T-helper 2 cell treated with Interferon-gamma antibody and Interleukin-4, amounts not matched to agents 100 ng/mL and 5 ng/mL, for 36 hours (primary cell): ENCODE measurements at regions not wholly inside any gene's neighbourhood (a gene's known extent, or its start where the extent isn't known, plus 50 kb on each side); places are given as distances from the start of the nearest gene placed in this dataset.

Source experiments
- intact Hi-C: fragments of 100-400 bp; cut with micrococcal nuclease; formaldehyde crosslinking; loops from one replicate; pipeline ENCODE4 v1.15.1; 2023

GRCh38 chr6:118761645-118762044, 110.3 kb upstream of the CEP85L start:
- intact Hi-C loops: no loop called here

DNA sequence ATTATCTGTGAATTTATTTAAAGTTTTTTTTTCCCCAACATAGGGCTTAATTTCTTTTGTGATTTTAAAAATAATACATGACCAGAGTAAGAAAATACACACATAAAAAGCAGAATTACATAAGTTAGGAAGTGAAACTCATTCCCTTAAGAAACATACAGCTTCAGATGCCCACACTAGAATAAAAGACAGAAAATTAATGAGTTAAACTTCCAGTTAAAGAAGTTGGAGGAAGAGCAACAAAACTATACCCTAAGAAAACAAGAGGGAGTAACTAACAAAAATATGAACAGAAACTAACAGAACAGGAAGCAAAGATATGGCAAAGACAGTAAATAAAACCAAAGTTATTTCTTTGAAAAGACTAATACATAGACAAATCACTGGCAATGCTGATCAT, 107.6 kb upstream of the CEP85L start:
- intact Hi-C loops: no loop called here

- intact Hi-C loops: no loop called here
Observed at GRCh38 chr6:118755941-118756646, 104.7 kb upstream of the CEP85L start.

DNA sequence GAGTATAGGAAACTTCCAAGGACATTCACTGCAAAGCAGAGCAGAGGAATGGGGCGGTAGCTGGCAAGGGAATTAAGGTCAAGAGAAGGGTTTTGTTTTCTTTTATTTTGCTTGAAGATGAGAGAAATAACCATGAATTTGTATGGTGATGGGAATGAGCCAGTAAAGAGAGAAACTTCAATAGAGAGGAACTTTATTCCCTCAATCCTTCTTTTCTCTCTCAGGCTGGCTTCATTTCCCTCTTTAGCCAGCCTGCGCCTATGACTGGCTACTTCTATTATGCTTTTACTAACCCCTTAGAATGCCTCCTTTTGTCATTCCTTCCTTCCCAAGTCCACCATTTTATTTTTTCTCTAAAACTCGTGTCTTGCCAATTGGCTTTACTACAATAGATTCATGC, 101.4 kb upstream of the CEP85L start:
- intact Hi-C loops: no loop called here

DNA sequence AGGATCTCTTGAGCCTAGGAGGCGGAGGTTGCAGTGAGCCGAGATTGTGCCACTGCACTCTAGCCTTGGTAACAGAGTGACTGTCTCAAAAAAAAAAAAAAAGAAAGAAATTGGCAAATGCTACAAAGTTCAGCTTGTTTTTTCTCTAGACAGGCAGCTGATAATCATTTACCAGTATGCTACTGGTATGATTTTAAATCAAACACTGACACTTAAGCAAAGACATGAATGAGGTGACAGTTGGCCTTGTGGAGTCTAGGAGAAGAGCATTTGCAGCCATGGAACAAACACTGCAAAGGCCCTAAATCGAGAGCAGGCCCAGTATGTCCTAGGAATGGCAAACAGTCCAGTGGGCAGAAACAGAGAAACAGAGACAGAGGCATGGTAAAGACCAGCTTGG, 99.7 kb upstream of the CEP85L start:
- intact Hi-C loops: no loop called here

DNA sequence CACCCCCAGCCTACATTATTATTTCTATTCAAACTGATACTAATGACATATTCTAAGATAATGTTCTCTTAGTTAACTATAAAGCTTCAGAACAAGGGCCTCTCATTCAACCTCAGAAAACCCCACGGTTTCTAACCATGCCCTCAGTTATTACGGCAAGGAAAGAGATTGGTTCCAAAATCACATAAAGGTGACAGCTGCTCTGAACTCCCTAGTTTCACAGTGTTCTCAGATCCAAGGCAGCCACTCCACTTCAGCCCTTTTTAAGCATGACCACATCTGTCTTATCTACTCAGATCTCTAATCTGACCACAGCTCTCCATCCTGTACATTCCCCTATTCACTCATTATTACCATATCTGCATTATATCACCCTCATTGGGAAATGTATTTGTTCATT, 98.8 kb upstream of the CEP85L start:
- intact Hi-C loops: no loop called here

GRCh38 chr6:118748311-118749062, 97.1 kb upstream of the CEP85L start:
- intact Hi-C loops: no loop called here

DNA sequence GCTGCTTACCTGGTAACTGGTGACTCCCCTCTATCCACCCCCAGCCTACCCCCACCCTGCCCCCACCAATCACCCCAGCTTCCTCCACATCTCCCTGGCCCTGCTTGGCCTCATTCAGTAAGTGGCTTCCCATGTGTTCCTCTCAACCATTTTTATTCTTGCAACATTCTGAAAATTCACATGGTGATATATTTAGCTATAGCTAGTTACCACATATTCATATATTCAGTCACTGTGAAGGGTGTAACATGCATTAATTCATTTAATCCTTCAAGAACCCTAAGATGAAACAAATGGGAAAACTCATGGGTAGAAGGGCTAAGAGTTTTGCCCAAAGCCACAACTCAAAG, 95.4 kb upstream of the CEP85L start:
- intact Hi-C loops: no loop called here

DNA sequence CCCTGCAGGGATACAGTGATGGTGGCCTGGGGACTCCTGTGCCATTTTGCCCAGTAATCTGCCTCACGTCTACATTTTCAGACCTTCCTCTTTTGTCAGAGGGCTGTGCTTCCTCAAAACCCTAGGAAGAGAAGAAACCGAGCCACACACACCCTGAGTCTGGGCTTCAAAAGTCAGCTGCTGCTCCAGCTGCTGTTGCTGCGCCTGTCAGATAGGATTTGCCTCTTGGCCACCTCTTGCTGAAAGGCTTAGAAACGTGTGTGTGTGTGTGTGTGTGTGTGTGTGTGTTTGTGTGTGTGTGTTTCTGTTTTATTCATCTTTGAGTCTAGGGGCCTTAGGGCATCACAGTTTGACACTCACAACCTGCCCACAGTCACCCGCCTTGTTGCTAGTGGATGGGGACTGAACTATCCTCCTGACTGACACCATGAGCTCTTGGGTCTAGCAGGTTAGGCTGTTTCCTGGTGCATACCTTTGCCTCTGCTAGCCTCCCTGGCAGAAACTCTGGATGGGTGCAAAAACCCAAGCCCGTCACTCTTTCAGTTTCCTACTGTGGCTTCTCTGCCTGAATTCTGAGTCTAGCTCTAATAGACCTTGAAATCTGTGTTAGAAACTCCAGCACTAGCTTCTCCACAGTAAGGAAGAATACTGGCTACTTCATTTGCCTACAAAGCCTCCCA, 94.9 kb upstream of the CEP85L start:
- intact Hi-C loops: no loop called here

GRCh38 chr6:118745156-118745555, 93.8 kb upstream of the CEP85L start:
- intact Hi-C loops: no loop called here

GRCh38 chr6:118744261-118744941, 93.0 kb upstream of the CEP85L start:
- intact Hi-C loops: no loop called here

GRCh38 chr6:118743746-118744145, 92.4 kb upstream of the CEP85L start:
- intact Hi-C loops: no loop called here

GRCh38 chr6:118740372-118740771, 89.0 kb upstream of the CEP85L start:
- intact Hi-C loops: no loop called here

DNA sequence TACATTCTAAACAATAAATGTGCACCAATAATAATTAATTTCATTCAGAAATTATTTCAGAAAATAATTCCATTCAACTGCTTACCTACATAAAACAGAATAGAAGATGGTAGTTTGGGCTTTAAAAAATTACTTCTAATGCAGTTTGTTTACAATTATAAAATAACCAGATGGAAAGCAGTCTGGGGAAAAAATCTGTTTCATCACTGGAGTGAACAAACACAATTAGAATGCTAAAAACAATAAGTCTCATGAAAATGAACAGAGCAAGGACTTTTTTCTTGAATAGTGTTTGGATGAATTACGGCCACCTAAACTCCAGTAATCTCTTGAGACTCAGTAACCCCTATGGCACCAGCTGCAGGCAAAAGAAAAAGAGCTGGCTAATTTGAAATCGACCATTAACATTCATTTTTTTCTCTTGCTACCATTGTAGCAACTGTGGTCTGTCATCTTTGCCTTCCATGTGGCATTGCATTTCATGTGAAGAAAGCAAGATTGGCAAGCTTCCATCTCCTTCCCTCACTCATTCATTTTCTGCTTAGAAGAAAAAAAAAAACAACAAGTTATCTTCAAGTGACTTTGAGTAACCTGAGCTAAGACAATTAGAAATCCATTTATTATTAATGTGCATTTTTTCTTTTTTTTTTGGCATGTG, 88.4 kb upstream of the CEP85L start:
- intact Hi-C loops: no loop called here

GRCh38 chr6:118736440-118736839, 85.0 kb upstream of the CEP85L start:
- intact Hi-C loops: no loop called here

GRCh38 chr6:118735320-118735719, 83.9 kb upstream of the CEP85L start:
- intact Hi-C loops: no loop called here

DNA sequence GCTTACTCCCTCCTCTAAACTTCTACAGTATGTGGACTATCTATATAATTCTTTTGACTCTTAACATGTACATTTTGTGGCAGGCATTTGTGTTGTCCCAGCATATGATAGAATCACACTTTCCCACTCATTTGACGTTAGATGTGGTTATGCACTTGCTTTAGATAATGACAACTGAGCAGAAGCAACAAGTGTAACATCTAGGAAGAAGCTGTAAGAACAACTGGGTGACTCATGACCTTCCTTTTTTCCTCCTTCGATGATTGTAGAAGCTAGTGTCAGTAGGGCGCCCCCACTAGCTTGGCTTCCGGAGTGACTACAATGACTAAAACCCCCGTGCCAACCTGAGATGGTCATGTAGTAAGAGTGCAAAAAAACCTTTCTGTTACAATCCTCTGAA, 74.6 kb upstream of the CEP85L start:
- intact Hi-C loops: loop anchor here (1.0 kb wide), 2 partner anchors 16 to 75 kb away; partner anchors contain the start of gene CEP85L

- intact Hi-C loops: no loop called here
Observed at GRCh38 chr6:118724211-118724610, 72.8 kb upstream of the CEP85L start.

DNA sequence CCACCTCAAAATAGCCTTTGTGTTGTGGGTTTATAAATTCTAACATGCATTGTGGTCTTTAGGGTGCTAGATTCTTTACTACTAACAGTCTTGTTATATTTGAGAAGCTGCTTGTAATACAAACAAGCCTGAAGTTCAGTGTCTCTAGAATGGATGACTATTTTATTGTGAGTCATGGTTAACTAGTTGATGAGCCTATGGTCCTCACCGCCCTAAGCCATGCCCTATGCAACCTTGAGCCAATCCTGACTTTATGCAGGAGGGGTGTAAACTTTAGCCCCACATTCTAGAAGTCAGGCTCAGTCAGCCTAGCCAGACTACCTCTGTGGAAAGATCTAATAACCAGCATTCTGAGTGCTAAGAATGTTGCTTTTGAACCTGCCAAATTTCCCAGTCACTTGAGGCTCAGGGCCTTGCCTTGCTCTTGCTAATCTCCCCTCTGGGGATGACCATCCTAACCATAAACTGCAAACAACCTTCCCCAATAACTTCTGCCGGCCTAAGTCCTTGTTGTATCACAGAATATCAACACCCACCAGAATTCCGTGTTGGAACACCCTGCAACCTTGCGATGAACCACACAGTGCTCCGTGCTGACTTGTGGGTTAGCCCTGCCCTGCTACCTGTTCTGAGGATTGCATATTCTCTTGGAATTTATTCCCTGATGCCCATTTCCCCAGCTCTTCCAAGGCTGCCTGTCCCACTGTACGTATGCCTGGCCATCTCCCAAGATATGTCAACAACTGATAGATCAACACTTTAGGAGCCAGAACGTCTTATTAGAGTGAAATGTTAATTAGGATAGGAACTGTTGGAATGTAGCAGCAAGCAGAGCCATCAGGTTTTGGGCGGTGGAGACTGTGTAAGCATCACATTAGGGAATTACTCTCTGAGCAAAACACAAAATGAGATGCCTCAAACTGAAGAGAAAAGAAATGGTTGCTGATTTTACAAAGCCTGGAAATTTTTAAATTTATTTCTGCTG, 71.7 kb upstream of the CEP85L start:
- intact Hi-C loops: no loop called here

DNA sequence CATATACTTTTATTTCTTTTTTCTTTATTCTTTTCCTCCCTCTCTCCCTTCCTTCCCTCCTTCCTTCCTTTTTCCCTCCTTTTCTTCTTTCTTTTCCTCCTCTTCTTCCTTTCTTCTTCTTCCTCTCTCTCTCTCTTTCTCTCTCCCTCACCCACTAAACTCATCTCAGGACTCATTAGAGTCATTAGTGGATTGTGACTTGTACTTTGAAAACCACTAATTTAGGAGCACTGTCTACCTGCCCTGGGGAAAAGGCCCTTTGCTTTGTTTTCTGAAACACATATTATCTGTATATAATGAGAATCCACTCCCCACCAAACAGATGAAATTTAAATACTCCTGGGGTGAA, 68.7 kb upstream of the CEP85L start:
- intact Hi-C loops: no loop called here
